ENCODE measurements at regions not wholly inside any gene's neighbourhood (a gene's known extent, or its start where the extent isn't known, plus 50 kb on each side); places are given as distances from the start of the nearest gene placed in this dataset.
"Not testable (repeated sequence)": the region's sequence is repeated elsewhere in the genome, so short reads cannot be mapped to it uniquely, and the experiment has no call there.

GRCh38 chr5:154540600-154540999, 62.6 kb upstream of the HAND1 start:
- no peak overlapping the region for H3K27ac Mint-ChIP-seq
- ATAC-seq (no peak), DNase-seq (no peak)
- ChIA-PET POLR2A (no interaction called here), CTCF (no interaction called here)
- no peaks in the 10 kb centered on the region for H3K36me3 Mint-ChIP-seq (ENCODE audit: low read depth)
- TF ChIP-seq CTCF (IDR thresholded peaks at IDR 0.05) = no peak
- no peak overlapping the region for H3K4me3 Mint-ChIP-seq
- intact Hi-C loops (cut with micrococcal nuclease) = no loop called here
- H3K9me3 Mint-ChIP-seq = no peaks in the 10 kb centered on the region
- H3K27me3 Mint-ChIP-seq = peaks cover 8% of the 10 kb centered on the region
- no peaks in the 10 kb centered on the region for H3K4me1 Mint-ChIP-seq (ENCODE audit: low read depth)

- CTCF ChIA-PET = interaction anchor here (0.6 to 1.3 kb wide), 3 partner anchors 18 to 48 kb away, joined by 3 to 4 read pairs (median 3); no protein-coding TSS in a partner anchor
- TF ChIP-seq CTCF (IDR thresholded peaks at IDR 0.05) = no peak
- H3K9me3 Mint-ChIP-seq = no peaks in the 10 kb centered on the region
- H3K27me3 Mint-ChIP-seq = peaks cover 14% of the 10 kb centered on the region
- H3K27ac Mint-ChIP-seq = no peak overlapping the region
- POLR2A ChIA-PET = no interaction called here
- H3K4me1 Mint-ChIP-seq (ENCODE audit: low read depth) = no peaks in the 10 kb centered on the region
- no peak for ATAC-seq
- H3K36me3 Mint-ChIP-seq (ENCODE audit: low read depth) = no peaks in the 10 kb centered on the region
- H3K4me3 Mint-ChIP-seq = no peak overlapping the region
- intact Hi-C loops (cut with micrococcal nuclease) = no loop called here
- no peak for DNase-seq
Measured at GRCh38 chr5:154538492-154538891, 60.5 kb upstream of the HAND1 start.

GRCh38 chr5:154536439-154536838, 58.4 kb upstream of the HAND1 start:
- CTCF ChIA-PET = interaction anchor here (1.1 kb wide), 1 partner anchor 16 kb away, joined by 4 read pairs; no protein-coding TSS in a partner anchor

GRCh38 chr5:154535535-154535934, 57.5 kb upstream of the HAND1 start:
- H3K27ac Mint-ChIP-seq = no peak overlapping the region
- ATAC-seq (no peak), DNase-seq (no peak)
- intact Hi-C loops (cut with micrococcal nuclease) = no loop called here
- ChIA-PET CTCF (interaction anchor here (1.1 kb wide), 1 partner anchor 15 kb away, joined by 4 read pairs; no protein-coding TSS in a partner anchor), POLR2A (no interaction called here)
- H3K36me3 Mint-ChIP-seq (ENCODE audit: low read depth) = no peaks in the 10 kb centered on the region
- no peaks in the 10 kb centered on the region for H3K4me1 Mint-ChIP-seq (ENCODE audit: low read depth)
- no peak for TF ChIP-seq CTCF (IDR thresholded peaks at IDR 0.05)
- no peaks in the 10 kb centered on the region for H3K9me3 Mint-ChIP-seq
- no peak overlapping the region for H3K4me3 Mint-ChIP-seq
- peaks cover 20% of the 10 kb centered on the region for H3K27me3 Mint-ChIP-seq

More at GRCh38 chr5:154536439-154536838, 58.4 kb upstream of the HAND1 start:
- POLR2A ChIA-PET; H3K4me3 Mint-ChIP-seq; H3K27ac Mint-ChIP-seq; H3K9me3 Mint-ChIP-seq; intact Hi-C loops (cut with micrococcal nuclease); ATAC-seq; DNase-seq; H3K4me1 Mint-ChIP-seq (ENCODE audit: low read depth); H3K36me3 Mint-ChIP-seq (ENCODE audit: low read depth): not testable (repeated sequence)
- H3K27me3 Mint-ChIP-seq = peaks cover 18% of the 10 kb centered on the region

GRCh38 chr5:154534457-154535050, 56.5 kb upstream of the HAND1 start:
- TF ChIP-seq CTCF (IDR thresholded peaks at IDR 0.05) = no peak
- no peaks in the 10 kb centered on the region for H3K4me1 Mint-ChIP-seq (ENCODE audit: low read depth)
- no peak overlapping the region for H3K27ac Mint-ChIP-seq
- H3K9me3 Mint-ChIP-seq = no peaks in the 10 kb centered on the region
- peaks cover 19% of the 10 kb centered on the region for H3K27me3 Mint-ChIP-seq
- intact Hi-C loops (cut with micrococcal nuclease) = no loop called here
- ChIA-PET CTCF (no interaction called here), POLR2A (no interaction called here)
- H3K4me3 Mint-ChIP-seq = no peak overlapping the region
- H3K36me3 Mint-ChIP-seq (ENCODE audit: low read depth) = no peaks in the 10 kb centered on the region
- DNase-seq (no peak), ATAC-seq (no peak)
